ENCODE measurements at regions not wholly inside any gene's neighbourhood (a gene's known extent, or its start where the extent isn't known, plus 50 kb on each side); places are given as distances from the start of the nearest gene placed in this dataset.
"Not testable (repeated sequence)": the region's sequence is repeated elsewhere in the genome, so short reads cannot be mapped to it uniquely, and the experiment has no call there.

GRCh38 chrX:98068024-98068580 is 1184.4 kb downstream of the RPA4 start:
- FAIRE-seq, result no peak

GRCh38 chrX:98071331-98071730 is 1187.6 kb downstream of the RPA4 start:
- peak; percentile 8 for FAIRE-seq

GRCh38 chrX:98077440-98077839 is 1193.7 kb downstream of the RPA4 start:
- FAIRE-seq, result no peak

- no peak for FAIRE-seq
Measured at GRCh38 chrX:98111684-98112083, 1228.0 kb downstream of the RPA4 start.

- FAIRE-seq, result no peak
Measured at GRCh38 chrX:98114021-98114420, 1230.3 kb downstream of the RPA4 start.

GRCh38 chrX:98141466-98141865 is 1257.8 kb downstream of the RPA4 start:
- no peak for FAIRE-seq

GRCh38 chrX:98191003-98191402 is 1307.3 kb downstream of the RPA4 start:
- FAIRE-seq, result no peak

- FAIRE-seq, result no peak
Measured at GRCh38 chrX:98194036-98194435, 1310.3 kb downstream of the RPA4 start.

- no peak for FAIRE-seq
Measured at GRCh38 chrX:98203800-98204199, 1320.1 kb downstream of the RPA4 start.

- no peak for FAIRE-seq
Measured at GRCh38 chrX:98207947-98208346, 1324.2 kb downstream of the RPA4 start.

GRCh38 chrX:98231003-98231402 is 1347.3 kb downstream of the RPA4 start:
- no peak for FAIRE-seq

- not testable (repeated sequence) for FAIRE-seq
Measured at GRCh38 chrX:98240061-98240460, 1356.4 kb downstream of the RPA4 start.

GRCh38 chrX:98263135-98263534 is 1379.4 kb downstream of the RPA4 start:
- no peak for FAIRE-seq

- no peak for FAIRE-seq
Measured at GRCh38 chrX:98289726-98290125, 1406.0 kb downstream of the RPA4 start.

- FAIRE-seq, result no peak
Measured at GRCh38 chrX:98294310-98294709, 1410.6 kb downstream of the RPA4 start.

- no peak for FAIRE-seq
Measured at GRCh38 chrX:98296129-98296528, 1412.4 kb downstream of the RPA4 start.

- FAIRE-seq, result no peak
Measured at GRCh38 chrX:98299785-98300184, 1416.1 kb downstream of the RPA4 start.

- FAIRE-seq, result not testable (repeated sequence)
Measured at GRCh38 chrX:98300536-98300935, 1416.8 kb downstream of the RPA4 start.

GRCh38 chrX:98331407-98331806 is 1447.7 kb downstream of the RPA4 start:
- no peak for FAIRE-seq

- no peak for FAIRE-seq
Measured at GRCh38 chrX:98338544-98338943, 1454.8 kb downstream of the RPA4 start.

- no peak for FAIRE-seq
Measured at GRCh38 chrX:98350940-98351339, 1467.2 kb downstream of the RPA4 start.

GRCh38 chrX:98357146-98357545 is 1473.4 kb downstream of the RPA4 start:
- FAIRE-seq, result no peak

GRCh38 chrX:98362630-98363029 is 1478.9 kb downstream of the RPA4 start:
- no peak for FAIRE-seq

- FAIRE-seq, result no peak
Measured at GRCh38 chrX:98371994-98372393, 1488.3 kb downstream of the RPA4 start.

- no peak for FAIRE-seq
Measured at GRCh38 chrX:98379134-98379533, 1495.4 kb downstream of the RPA4 start.

GRCh38 chrX:98380106-98380505 is 1496.4 kb downstream of the RPA4 start:
- FAIRE-seq, result no peak

Data from endometrium (tissue), 2 donors.